PC-9 (cell line): ENCODE measurements at regions not wholly inside any gene's neighbourhood (a gene's known extent, or its start where the extent isn't known, plus 50 kb on each side); places are given as distances from the start of the nearest gene placed in this dataset.

ENCODE experiments used
- CTCF ChIP-seq: fragments of 200-600 bp; sonication (generic); conservative IDR thresholded peaks from 2 replicates; pipeline ENCODE4 v1.6.1; 2017; ENCODE audit warnings: mixed run types, antibody characterized with exemption, mild to moderate bottlenecking, moderate library complexity
- EZH2 ChIP-seq: fragments of 200-600 bp; sonication (generic); IDR thresholded peaks from 2 replicates; pipeline ENCODE4 v1.8.0; 2017; ENCODE audit warnings: antibody characterized with exemption, low read depth

- TF ChIP-seq CTCF: no peak
- TF ChIP-seq EZH2: no peak
These were observed 329.1 kb upstream of the ATP2B1 start for GRCh38 chr12:90037740-90038139.
